OCI-LY7 (cell line): ENCODE measurements at regions not wholly inside any gene's neighbourhood (a gene's known extent, or its start where the extent isn't known, plus 50 kb on each side); places are given as distances from the start of the nearest gene placed in this dataset.

ENCODE experiments used
- BruUV-seq: library from RNA; stranded (reverse); fragments of 400-500 nt; replicated peaks from 2 replicates; lab custom pipeline; 2021; lab: Mats Ljungman, UMichigan
- CTCF ChIA-PET: fragments of 300-600 bp; sonication (Branson Sonifier 250); formaldehyde crosslinking; loops from one replicate; lab custom pipeline; 2022; ENCODE audit warnings: antibody characterized with exemption; ENCODE audit not compliant: unreplicated experiment; lab: Charles Lee
- POLR2A ChIA-PET: fragments of 300-600 bp; sonication (Branson Sonifier 250); formaldehyde crosslinking; loops from one replicate; lab custom pipeline; 2022; ENCODE audit warnings: antibody characterized with exemption; lab: Charles Lee
- DNase-seq: peaks from one replicate; pipeline ENCODE4 v3.0.0-alpha.2; 2015; ENCODE audit warnings: low spot score
- H2AFZ ChIP-seq: fragments of 200-600 bp; sonication (generic), shearing (Covaris generic); 2 replicates; pipeline ENCODE4 v1.6.1; 2014; ENCODE audit warnings: mild to moderate bottlenecking, antibody characterized with exemption, low read length, moderate library complexity
- H3K27ac ChIP-seq: fragments of 200-600 bp; sonication (generic); 2 replicates; pipeline ENCODE4 v1.5.1; 2014; ENCODE audit warnings: mixed run types, low read depth, mild to moderate bottlenecking, moderate library complexity, low read length, inconsistent platforms; ENCODE audit not compliant: poor library complexity, severe bottlenecking
- H3K36me3 ChIP-seq: fragments of 200-600 bp; sonication (generic); 2 replicates; pipeline ENCODE4 v1.6.1; 2014; ENCODE audit warnings: mild to moderate bottlenecking, antibody characterized with exemption, low read length, moderate library complexity, mixed read lengths; ENCODE audit not compliant: insufficient read depth
- H3K4me1 ChIP-seq: fragments of 200-600 bp; sonication (generic); 2 replicates; pipeline ENCODE4 v1.5.1; 2014; ENCODE audit warnings: mild to moderate bottlenecking, low read length; ENCODE audit not compliant: insufficient read depth, poor library complexity, severe bottlenecking
- H3K4me2 ChIP-seq: fragments of 200-600 bp; sonication (generic); 2 replicates; pipeline ENCODE4 v1.6.1; 2014; ENCODE audit warnings: mild to moderate bottlenecking, low read length
- H3K4me3 ChIP-seq: fragments of 200-600 bp; sonication (generic); 2 replicates; pipeline ENCODE4 v1.5.1; 2014; ENCODE audit warnings: mild to moderate bottlenecking, low read depth, low read length; ENCODE audit not compliant: poor library complexity, severe bottlenecking
- H3K79me2 ChIP-seq: fragments of 200-600 bp; sonication (generic); 2 replicates; pipeline ENCODE4 v1.6.1; 2016; ENCODE audit warnings: low read depth, mild to moderate bottlenecking, low read length, moderate library complexity, mixed read lengths; ENCODE audit not compliant: insufficient read depth
- H3K9me2 ChIP-seq: fragments of 200-600 bp; sonication (generic); 2 replicates; pipeline ENCODE4 v1.6.1; 2016; ENCODE audit warnings: mild to moderate bottlenecking, low read length, mixed read lengths; ENCODE audit not compliant: insufficient read depth
- H3K9me3 ChIP-seq: fragments of 200-600 bp; sonication (generic); 2 replicates; pipeline ENCODE4 v1.6.1; 2014; ENCODE audit warnings: mild to moderate bottlenecking, mixed run types, low read length, mixed read lengths
- H4K20me1 ChIP-seq: fragments of 200-600 bp; sonication (generic); 2 replicates; pipeline ENCODE4 v1.6.1; 2014; ENCODE audit warnings: mild to moderate bottlenecking, antibody characterized with exemption, low read length, moderate library complexity, mixed read lengths; ENCODE audit not compliant: insufficient read depth
- CTCF ChIP-seq: fragments of 200-600 bp; sonication (generic); conservative IDR thresholded peaks from 2 replicates; pipeline ENCODE4 v1.5.1; 2014; ENCODE audit warnings: mild to moderate bottlenecking, antibody characterized with exemption, low read length, moderate library complexity, mixed read lengths
- EZH2phosphoT487 ChIP-seq: fragments of 200-600 bp; sonication (generic); IDR thresholded peaks from 2 replicates; pipeline ENCODE4 v1.6.1; 2018; ENCODE audit warnings: low read depth, borderline replicate concordance, mild to moderate bottlenecking, mixed run types, antibody characterized with exemption, low read length, moderate library complexity, mixed read lengths
- intact Hi-C: fragments of 100-400 bp; cut with micrococcal nuclease; formaldehyde crosslinking; loops from one replicate; pipeline ENCODE4 v1.10.0; 2022; ENCODE audit not compliant: unreplicated experiment

DNA sequence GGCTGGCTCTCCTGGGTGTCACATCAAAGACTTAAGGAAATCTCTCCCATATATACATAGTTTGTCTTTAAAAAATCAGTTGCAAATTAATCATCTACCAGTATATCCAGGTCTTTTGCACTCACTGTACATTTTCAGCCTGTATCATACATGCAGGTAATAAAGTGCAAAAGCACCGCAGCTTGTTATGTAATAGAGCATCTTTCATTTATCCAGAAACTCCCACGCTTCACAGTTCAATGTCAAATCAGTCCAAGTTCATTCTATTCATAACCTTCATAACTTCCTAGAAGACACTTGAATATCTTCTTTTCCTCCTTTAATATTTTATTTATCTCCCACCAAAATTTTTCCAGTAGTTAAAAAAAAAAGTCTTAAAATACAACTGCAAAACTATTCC lies 89.6 kb upstream of the KCTD1 start:
- TF ChIP-seq EZH2phosphoT487 (no peak), CTCF (no peak)
- Histone ChIP-seq H3K9me2 (no peaks in the 10 kb centered on the region), H3K79me2 (no peaks in the 10 kb centered on the region), H3K4me3 (no peak overlapping the region), H4K20me1 (no peaks in the 10 kb centered on the region), H3K9me3 (no peaks in the 10 kb centered on the region), H2AFZ (no peak overlapping the region), H3K4me1 (no peaks in the 10 kb centered on the region), H3K27ac (no peak overlapping the region), H3K36me3 (no peaks in the 10 kb centered on the region), H3K4me2 (no peak overlapping the region)
- POLR2A ChIA-PET, result no interaction called here
- CTCF ChIA-PET, result no interaction called here
- DNase-seq, result no peak
- BruUV-seq, result no TSS peak
- intact Hi-C loops, result no loop called here

DNA sequence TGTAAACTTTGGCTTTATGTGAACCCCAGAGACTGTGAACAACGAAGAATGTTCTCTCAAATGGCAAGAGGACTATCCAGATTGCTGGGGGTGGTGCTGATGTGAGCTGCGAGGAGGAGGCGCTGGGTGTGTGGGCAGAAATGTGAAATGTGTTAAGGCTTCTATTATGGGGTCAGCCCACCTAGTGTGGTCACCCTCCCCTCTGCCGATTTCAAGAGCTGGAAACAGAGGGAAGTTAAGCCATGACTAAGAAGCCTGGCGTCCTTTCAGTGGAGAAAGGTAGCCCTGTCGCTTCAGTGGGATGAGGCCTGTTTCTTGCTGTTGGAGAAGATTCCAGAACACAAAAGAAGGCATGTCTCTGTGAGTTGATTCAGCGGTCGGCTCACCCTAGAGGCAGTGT lies 89.0 kb upstream of the KCTD1 start:
- Histone ChIP-seq H2AFZ (no peak overlapping the region), H3K36me3 (no peaks in the 10 kb centered on the region), H3K4me3 (no peak overlapping the region), H3K79me2 (no peaks in the 10 kb centered on the region), H3K9me2 (no peaks in the 10 kb centered on the region), H3K9me3 (no peaks in the 10 kb centered on the region), H3K4me2 (no peak overlapping the region), H4K20me1 (no peaks in the 10 kb centered on the region), H3K4me1 (no peaks in the 10 kb centered on the region), H3K27ac (no peak overlapping the region)
- no TSS peak for BruUV-seq
- POLR2A ChIA-PET, result no interaction called here
- CTCF ChIA-PET, result no interaction called here
- no peak for TF ChIP-seq EZH2phosphoT487
- no peak for TF ChIP-seq CTCF
- intact Hi-C loops, result no loop called here
- DNase-seq, result no peak

GRCh38 chr18:26635466-26635865 lies 87.1 kb upstream of the KCTD1 start:
- no peaks in the 10 kb centered on the region for H3K36me3 ChIP-seq
- no peak overlapping the region for H2AFZ ChIP-seq
- H3K27ac ChIP-seq, result no peak overlapping the region
- no peaks in the 10 kb centered on the region for H4K20me1 ChIP-seq
- CTCF ChIA-PET, result no interaction called here
- H3K79me2 ChIP-seq, result no peaks in the 10 kb centered on the region
- BruUV-seq, result no TSS peak
- H3K4me2 ChIP-seq, result no peak overlapping the region
- POLR2A ChIA-PET, result no interaction called here
- H3K4me1 ChIP-seq, result no peaks in the 10 kb centered on the region
- no peaks in the 10 kb centered on the region for H3K9me2 ChIP-seq
- H3K4me3 ChIP-seq, result no peak overlapping the region
- TF ChIP-seq CTCF (no peak), EZH2phosphoT487 (no peak)
- intact Hi-C loops, result no loop called here
- H3K9me3 ChIP-seq, result no peaks in the 10 kb centered on the region
- DNase-seq, result no peak
